ENCODE measurements at regions not wholly inside any gene's neighbourhood (a gene's known extent, or its start where the extent isn't known, plus 50 kb on each side); places are given as distances from the start of the nearest gene placed in this dataset.
"Not testable (repeated sequence)": the region's sequence is repeated elsewhere in the genome, so short reads cannot be mapped to it uniquely, and the experiment has no call there.

DNA sequence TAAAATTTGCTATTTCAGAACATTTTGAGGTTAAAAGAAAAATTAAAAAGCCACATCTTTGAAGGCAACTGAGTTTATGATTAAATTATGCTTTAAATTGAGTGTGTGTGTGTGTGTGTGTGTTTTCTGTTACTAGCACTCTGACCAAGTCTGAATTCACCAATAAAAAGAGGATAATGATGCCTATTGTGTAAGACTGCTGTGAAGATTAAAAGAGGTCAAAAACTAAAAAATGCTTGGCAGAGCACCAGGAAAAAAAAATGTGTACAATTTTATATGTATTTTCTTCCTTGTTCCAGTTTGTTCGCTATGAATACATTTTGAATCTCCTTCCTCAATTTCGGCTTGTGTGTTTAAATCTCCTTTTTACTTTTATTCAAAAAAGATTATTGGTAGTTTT, 316.6 kb upstream of the MAGI2 start:
- Histone ChIP-seq H3K4me1 (no peaks in the 10 kb centered on the region), H3K36me3 (no peaks in the 10 kb centered on the region), H3K27ac (no peak overlapping the region), H3K27me3 (no peaks in the 10 kb centered on the region), H3K4me3 (no peak overlapping the region), H3K9me3 (peaks cover 0 to 7% (median 0%) of the 10 kb centered on the region in 4 donors)
- no peak for TF ChIP-seq POLR2AphosphoS5 (IDR thresholded peaks at IDR 0.05)
- TF ChIP-seq, protein P1, sequence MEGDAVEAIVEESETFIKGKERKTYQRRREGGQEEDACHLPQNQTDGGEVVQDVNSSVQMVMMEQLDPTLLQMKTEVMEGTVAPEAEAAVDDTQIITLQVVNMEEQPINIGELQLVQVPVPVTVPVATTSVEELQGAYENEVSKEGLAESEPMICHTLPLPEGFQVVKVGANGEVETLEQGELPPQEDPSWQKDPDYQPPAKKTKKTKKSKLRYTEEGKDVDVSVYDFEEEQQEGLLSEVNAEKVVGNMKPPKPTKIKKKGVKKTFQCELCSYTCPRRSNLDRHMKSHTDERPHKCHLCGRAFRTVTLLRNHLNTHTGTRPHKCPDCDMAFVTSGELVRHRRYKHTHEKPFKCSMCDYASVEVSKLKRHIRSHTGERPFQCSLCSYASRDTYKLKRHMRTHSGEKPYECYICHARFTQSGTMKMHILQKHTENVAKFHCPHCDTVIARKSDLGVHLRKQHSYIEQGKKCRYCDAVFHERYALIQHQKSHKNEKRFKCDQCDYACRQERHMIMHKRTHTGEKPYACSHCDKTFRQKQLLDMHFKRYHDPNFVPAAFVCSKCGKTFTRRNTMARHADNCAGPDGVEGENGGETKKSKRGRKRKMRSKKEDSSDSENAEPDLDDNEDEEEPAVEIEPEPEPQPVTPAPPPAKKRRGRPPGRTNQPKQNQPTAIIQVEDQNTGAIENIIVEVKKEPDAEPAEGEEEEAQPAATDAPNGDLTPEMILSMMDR (IDR thresholded peaks at IDR 0.05), result no peak
- no peak for TF ChIP-seq EP300 (IDR thresholded peaks at IDR 0.05)
- TF ChIP-seq POLR2A (IDR thresholded peaks at IDR 0.05), result no peak
- intact Hi-C loops (cut with DNase I; ENCODE audit: low total_unique reads), result no loop called here
- peak in 1 of 2 donors; percentile 14 for DNase-seq
- WGBS, 5 donors, result 46 to 64% (median 60%) methylated on average over 2 of the region's 2 CpGs

DNA sequence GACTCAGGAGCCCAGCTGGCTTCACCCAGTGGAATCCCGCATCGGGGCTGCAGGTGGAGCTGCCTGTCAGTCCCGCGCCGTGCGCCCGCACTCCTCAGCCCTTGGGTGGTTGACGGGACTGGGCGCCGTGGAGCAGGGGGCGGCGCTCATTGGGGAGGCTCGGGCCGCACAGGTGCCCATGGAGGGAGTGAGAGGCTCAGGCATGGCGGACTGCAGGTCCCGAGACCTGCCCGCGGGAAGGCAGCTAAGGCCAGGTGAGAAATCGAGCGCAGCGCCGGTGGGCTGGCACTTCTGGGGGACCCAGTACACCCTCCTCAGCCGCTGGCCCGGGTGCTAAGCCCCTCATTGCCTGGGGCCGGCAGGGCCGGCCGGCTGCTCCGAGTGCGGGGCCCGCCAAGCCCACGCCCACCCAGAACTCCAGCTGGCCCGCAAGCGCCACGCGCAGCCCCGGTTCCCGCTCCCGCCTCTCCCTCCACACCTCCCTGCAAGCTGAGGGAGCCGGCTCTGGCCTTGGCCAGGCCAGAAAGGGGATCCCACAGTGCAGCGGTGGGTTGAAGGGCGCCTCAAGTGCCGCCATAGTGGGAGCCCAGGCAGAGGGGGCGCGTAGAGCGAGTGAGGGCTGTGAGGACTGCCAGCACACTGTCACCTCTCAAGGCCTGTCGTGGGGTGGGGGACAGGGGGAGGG, 314.6 kb upstream of the MAGI2 start:
- WGBS, 5 donors, result 78 to 92% (median 87%) methylated on average over 21 to 44 of the region's 46 CpGs
- intact Hi-C loops (cut with DNase I; ENCODE audit: low total_unique reads); DNase-seq: not testable (repeated sequence)

DNA sequence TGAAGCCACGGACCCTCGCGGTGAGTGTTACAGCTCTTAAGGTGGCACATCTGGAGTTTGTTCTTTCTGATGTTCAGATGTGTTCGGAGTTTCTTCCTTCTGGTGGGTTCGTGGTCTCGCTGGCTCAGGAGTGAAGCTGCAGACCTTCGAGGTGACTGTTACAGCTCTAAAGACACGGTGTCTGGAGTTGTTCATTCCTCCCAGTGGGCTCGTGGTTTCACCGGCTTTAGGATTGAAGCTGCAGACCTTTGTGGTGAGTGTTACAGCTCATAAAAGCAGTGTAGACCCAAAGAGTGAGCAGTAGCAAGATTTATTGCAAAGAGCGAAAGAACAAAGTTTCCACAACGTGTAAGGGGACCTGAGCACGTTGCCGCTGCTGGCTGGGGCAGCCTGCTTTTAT, 313.7 kb upstream of the MAGI2 start:
- WGBS, 5 donors, result 75 to 92% (median 78%) methylated on average over 13 to 14 of the region's 14 CpGs
- intact Hi-C loops (cut with DNase I; ENCODE audit: low total_unique reads); H3K4me1 ChIP-seq; H3K36me3 ChIP-seq; H3K27me3 ChIP-seq; H3K27ac ChIP-seq; DNase-seq; H3K4me3 ChIP-seq; H3K9me3 ChIP-seq: not testable (repeated sequence)

More for the DNA sequence above, 314.6 kb upstream of the MAGI2 start:
- not testable (repeated sequence) for H3K9me3 ChIP-seq, H3K27ac ChIP-seq, H3K4me1 ChIP-seq, H3K36me3 ChIP-seq, H3K27me3 ChIP-seq, H3K4me3 ChIP-seq

DNA sequence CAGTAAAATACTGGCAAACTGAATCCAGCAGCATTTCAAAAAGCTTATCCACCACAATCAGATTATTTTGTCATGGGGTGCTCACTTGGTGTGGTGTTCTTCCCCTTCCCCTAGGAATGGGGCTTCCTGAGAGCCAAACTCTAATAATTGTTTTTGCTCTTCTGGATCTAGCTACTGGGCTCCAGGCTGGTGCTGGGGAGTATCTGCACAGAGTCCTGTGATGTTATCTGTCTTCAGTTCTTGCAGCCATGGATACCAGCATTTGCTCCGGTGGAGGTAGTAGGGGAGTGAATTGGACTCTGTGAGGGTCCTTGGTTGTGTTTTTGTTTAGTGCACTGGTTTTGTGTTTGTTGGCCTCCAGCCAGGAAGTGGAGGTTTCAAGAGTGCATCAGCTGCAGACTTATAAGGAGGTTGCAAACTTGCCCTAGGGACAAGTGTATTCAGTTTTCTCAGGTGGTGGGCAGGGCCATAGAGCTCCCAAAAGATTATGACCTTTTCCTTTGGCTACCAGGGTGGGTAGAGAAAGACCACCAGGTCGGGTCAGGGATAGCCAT, 308.5 kb upstream of the MAGI2 start:
- Histone ChIP-seq H3K4me3 (no peak overlapping the region), H3K36me3 (no peaks in the 10 kb centered on the region), H3K4me1 (no peaks in the 10 kb centered on the region), H3K9me3 (no peaks in the 10 kb centered on the region), H3K27ac (no peak overlapping the region), H3K27me3 (no peaks in the 10 kb centered on the region)
- intact Hi-C loops (cut with DNase I; ENCODE audit: low total_unique reads), result no loop called here
- TF ChIP-seq POLR2A (IDR thresholded peaks at IDR 0.05), result no peak
- TF ChIP-seq, protein P1 (IDR thresholded peaks at IDR 0.05), result no peak
- no peak for TF ChIP-seq POLR2AphosphoS5 (IDR thresholded peaks at IDR 0.05)
- no peak for TF ChIP-seq EP300 (IDR thresholded peaks at IDR 0.05)
- 31 to 64% (median 45%) methylated on average over 2 of the region's 2 CpGs for WGBS, 5 donors
- DNase-seq, result no peak

DNA sequence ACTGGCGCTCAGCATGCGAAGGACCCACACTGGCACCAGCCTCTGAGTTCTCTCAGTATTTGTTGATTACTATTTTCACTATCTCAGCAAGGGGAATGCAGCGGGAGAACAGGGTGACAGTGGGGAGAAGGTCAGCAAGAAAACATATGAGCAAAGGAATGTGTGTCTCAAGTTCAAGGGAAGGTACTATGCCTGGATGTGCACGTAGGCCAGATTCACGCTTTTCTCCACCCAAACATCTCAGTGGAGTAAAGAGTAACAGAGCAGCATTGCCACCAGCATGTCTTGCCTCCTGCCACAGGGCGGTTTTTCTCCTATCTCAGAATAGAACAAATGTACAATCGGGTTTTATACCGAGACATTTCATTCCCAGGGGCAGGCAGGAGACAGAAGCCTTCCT, 297.5 kb upstream of the MAGI2 start:
- 91 to 96% (median 94%) methylated on average over 8 of the region's 8 CpGs for WGBS, 5 donors
- H3K4me1 ChIP-seq; intact Hi-C loops (cut with DNase I; ENCODE audit: low total_unique reads): not testable (repeated sequence)

DNA sequence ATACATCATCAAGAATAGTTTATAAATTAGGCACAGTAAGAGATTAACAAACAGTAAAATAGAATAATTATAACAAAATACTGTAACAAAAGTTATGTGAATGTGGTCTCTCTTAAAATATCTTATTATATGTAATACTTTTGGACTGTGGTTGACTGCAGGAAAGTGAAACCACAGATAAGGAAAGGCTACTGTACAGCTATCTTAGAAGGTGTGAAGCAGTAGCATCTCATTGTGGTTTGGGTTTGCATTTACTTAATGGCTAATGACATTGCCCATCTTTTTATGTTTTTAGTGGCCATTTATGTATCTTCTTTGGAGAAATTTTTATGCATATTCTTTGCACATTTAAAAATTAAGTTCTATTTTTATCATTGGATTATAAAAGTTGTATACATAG, 296.4 kb upstream of the MAGI2 start:
- Histone ChIP-seq H3K4me1 (no peaks in the 10 kb centered on the region), H3K4me3 (no peak overlapping the region), H3K27ac (no peak overlapping the region), H3K36me3 (no peaks in the 10 kb centered on the region), H3K27me3 (no peaks in the 10 kb centered on the region), H3K9me3 (peaks cover 0 to 20% (median 0%) of the 10 kb centered on the region in 4 donors)
- intact Hi-C loops (cut with DNase I; ENCODE audit: low total_unique reads), result no loop called here
- TF ChIP-seq, protein P1 (IDR thresholded peaks at IDR 0.05), result no peak
- no peak for TF ChIP-seq POLR2AphosphoS5 (IDR thresholded peaks at IDR 0.05)
- TF ChIP-seq POLR2A (IDR thresholded peaks at IDR 0.05), result no peak
- TF ChIP-seq EP300 (IDR thresholded peaks at IDR 0.05), result no peak
- no peak for DNase-seq

More for the DNA sequence above, 297.5 kb upstream of the MAGI2 start:
- H3K27me3 ChIP-seq, H3K4me3 ChIP-seq, DNase-seq, H3K27ac ChIP-seq, H3K36me3 ChIP-seq: not testable (repeated sequence)
- peaks cover 0 to 20% (median 0%) of the 10 kb centered on the region in 4 donors for H3K9me3 ChIP-seq

All from stomach (tissue), 8 donors.